ENCODE measurements at regions not wholly inside any gene's neighbourhood (a gene's known extent, or its start where the extent isn't known, plus 50 kb on each side); places are given as distances from the start of the nearest gene placed in this dataset.

GRCh38 chr13:60757501-60758215 is 360.6 kb downstream of the TDRD3 start:
- DNase-seq: no peak

GRCh38 chr13:60756306-60756705 is 359.3 kb downstream of the TDRD3 start:
- no peak for DNase-seq

GRCh38 chr13:60755380-60756163 is 358.6 kb downstream of the TDRD3 start:
- DNase-seq: no peak

- no peak for DNase-seq
Measured at GRCh38 chr13:60754211-60755090, 357.4 kb downstream of the TDRD3 start.

GRCh38 chr13:60753641-60754040 is 356.6 kb downstream of the TDRD3 start:
- DNase-seq: no peak

- no peak for DNase-seq
Measured at GRCh38 chr13:60745343-60745742, 348.3 kb downstream of the TDRD3 start.

- no peak for DNase-seq
Measured at GRCh38 chr13:60733933-60734332, 336.9 kb downstream of the TDRD3 start.

- DNase-seq: no peak
Measured at GRCh38 chr13:60727140-60727539, 330.1 kb downstream of the TDRD3 start.

- no peak for DNase-seq
Measured at GRCh38 chr13:60721063-60721462, 324.0 kb downstream of the TDRD3 start.

- no peak for DNase-seq
Measured at GRCh38 chr13:60720590-60720989, 323.6 kb downstream of the TDRD3 start.

- DNase-seq: no peak
Measured at GRCh38 chr13:60716313-60716712, 319.3 kb downstream of the TDRD3 start.

GRCh38 chr13:60707878-60708277 is 310.9 kb downstream of the TDRD3 start:
- no peak for DNase-seq

GRCh38 chr13:60701895-60702294 is 304.9 kb downstream of the TDRD3 start:
- DNase-seq: no peak

- DNase-seq: no peak
Measured at GRCh38 chr13:60700994-60701393, 304.0 kb downstream of the TDRD3 start.

GRCh38 chr13:60699636-60700035 is 302.6 kb downstream of the TDRD3 start:
- no peak for DNase-seq

GRCh38 chr13:60696602-60697001 is 299.6 kb downstream of the TDRD3 start:
- no peak for DNase-seq

- DNase-seq: no peak
Measured at GRCh38 chr13:60691268-60691667, 294.2 kb downstream of the TDRD3 start.

- DNase-seq: no peak
Measured at GRCh38 chr13:60690604-60691003, 293.6 kb downstream of the TDRD3 start.

GRCh38 chr13:60689571-60689970 is 292.6 kb downstream of the TDRD3 start:
- DNase-seq: no peak

- no peak for DNase-seq
Measured at GRCh38 chr13:60689076-60689475, 292.1 kb downstream of the TDRD3 start.

GRCh38 chr13:60679928-60680694 is 283.1 kb downstream of the TDRD3 start:
- DNase-seq: no peak

GRCh38 chr13:60679131-60679530 is 282.1 kb downstream of the TDRD3 start:
- no peak for DNase-seq

GRCh38 chr13:60671386-60671785 is 274.4 kb downstream of the TDRD3 start:
- no peak for DNase-seq
